ENCODE measurements at regions not wholly inside any gene's neighbourhood (a gene's known extent, or its start where the extent isn't known, plus 50 kb on each side); places are given as distances from the start of the nearest gene placed in this dataset.

DNA sequence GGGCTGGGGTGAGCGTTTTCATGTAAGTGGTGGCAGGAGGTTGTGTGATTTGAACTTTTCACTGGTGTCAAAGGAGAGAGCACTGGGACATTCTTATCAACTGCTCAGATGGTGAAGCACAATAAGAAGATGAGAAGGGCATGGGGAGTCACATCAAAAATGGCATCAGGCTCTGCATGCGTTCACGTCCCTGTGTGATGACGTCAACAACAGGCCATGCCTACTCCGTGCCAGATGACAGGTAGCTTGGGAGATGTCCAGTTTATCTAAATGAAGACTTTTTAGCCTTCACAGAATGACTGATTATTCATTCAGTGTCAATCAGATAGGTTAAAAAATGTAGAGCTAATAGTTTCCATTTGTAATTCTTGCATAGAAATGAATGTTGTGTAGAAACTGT is 264.3 kb upstream of the POM121L12 start:
- H3K4me3 ChIP-seq (ENCODE audit: low read length) = no peak overlapping the region
- DNase-seq = no peak
- H3K36me3 ChIP-seq (ENCODE audit: control insufficient read depth, insufficient read depth, low read length) = no peaks in the 10 kb centered on the region
- H3K4me1 Mint-ChIP-seq = no peaks in the 10 kb centered on the region
- TF ChIP-seq, protein P1, sequence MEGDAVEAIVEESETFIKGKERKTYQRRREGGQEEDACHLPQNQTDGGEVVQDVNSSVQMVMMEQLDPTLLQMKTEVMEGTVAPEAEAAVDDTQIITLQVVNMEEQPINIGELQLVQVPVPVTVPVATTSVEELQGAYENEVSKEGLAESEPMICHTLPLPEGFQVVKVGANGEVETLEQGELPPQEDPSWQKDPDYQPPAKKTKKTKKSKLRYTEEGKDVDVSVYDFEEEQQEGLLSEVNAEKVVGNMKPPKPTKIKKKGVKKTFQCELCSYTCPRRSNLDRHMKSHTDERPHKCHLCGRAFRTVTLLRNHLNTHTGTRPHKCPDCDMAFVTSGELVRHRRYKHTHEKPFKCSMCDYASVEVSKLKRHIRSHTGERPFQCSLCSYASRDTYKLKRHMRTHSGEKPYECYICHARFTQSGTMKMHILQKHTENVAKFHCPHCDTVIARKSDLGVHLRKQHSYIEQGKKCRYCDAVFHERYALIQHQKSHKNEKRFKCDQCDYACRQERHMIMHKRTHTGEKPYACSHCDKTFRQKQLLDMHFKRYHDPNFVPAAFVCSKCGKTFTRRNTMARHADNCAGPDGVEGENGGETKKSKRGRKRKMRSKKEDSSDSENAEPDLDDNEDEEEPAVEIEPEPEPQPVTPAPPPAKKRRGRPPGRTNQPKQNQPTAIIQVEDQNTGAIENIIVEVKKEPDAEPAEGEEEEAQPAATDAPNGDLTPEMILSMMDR (conservative IDR thresholded peaks at IDR 0.05) = no peak
- no peak overlapping the region for H3K9ac ChIP-seq (ENCODE audit: extremely low read depth, low read length, poor library complexity, severe bottlenecking)
- no peaks in the 10 kb centered on the region for H3K36me3 Mint-ChIP-seq (ENCODE audit: low read depth)
- no peaks in the 10 kb centered on the region for H3K4me1 ChIP-seq (ENCODE audit: control insufficient read depth, insufficient read depth, low read length)
- no peaks in the 10 kb centered on the region for H3K27me3 Mint-ChIP-seq (ENCODE audit: insufficient read depth)
- H3K9me3 ChIP-seq (ENCODE audit: control insufficient read depth, low read length) = no peaks in the 10 kb centered on the region
- 78 to 94% methylated on average over 4 to 5 of the region's 5 CpGs for WGBS, 2 experiments (ENCODE audit: insufficient coverage in 1 of 2, insufficient read length in 1 of 2)
- H3K27me3 ChIP-seq (ENCODE audit: control insufficient read depth, insufficient read depth, low read length, poor library complexity, severe bottlenecking) = no peaks in the 10 kb centered on the region
- H3K27ac ChIP-seq (ENCODE audit: low read depth, low read length) = no peak overlapping the region
- no peaks in the 10 kb centered on the region for H3K9me3 Mint-ChIP-seq
- H3K4me3 Mint-ChIP-seq = no peak overlapping the region
- no peak overlapping the region for H3K27ac Mint-ChIP-seq

DNA sequence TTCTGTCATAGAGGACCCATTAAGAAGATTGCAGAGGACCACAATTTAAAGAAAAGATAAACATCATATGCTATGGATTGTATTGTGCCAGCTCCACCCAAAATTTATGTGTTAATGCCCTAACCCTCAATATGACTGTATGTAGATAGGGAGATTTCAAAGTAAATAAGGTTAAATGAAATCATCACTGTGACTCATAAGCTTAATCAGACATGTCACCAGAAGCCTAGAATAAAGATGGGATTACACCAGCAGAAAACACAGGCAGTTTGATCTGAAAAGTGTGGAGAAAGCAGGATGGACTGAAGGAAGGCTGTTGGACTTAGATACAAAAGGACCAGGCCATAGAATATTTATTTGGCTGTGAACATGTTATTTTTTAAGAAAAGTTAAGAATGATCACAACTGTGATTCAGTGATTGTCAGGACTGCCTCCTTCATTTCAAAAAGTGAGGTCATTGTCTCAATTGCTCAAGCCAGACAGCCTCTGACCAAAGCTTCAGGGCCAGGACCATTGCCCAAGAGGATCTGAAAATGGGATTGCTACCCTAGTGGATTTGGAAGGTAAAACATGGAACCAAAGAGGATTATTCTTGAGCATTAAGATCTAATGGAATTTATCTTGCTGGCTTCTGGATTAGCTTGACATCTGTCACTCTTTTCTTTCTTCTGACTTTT is 270.8 kb upstream of the POM121L12 start:
- no peaks in the 10 kb centered on the region for H3K27me3 Mint-ChIP-seq (ENCODE audit: insufficient read depth)
- no peak overlapping the region for H3K27ac ChIP-seq (ENCODE audit: low read depth, low read length)
- no peaks in the 10 kb centered on the region for H3K9me3 ChIP-seq (ENCODE audit: control insufficient read depth, low read length)

DNA sequence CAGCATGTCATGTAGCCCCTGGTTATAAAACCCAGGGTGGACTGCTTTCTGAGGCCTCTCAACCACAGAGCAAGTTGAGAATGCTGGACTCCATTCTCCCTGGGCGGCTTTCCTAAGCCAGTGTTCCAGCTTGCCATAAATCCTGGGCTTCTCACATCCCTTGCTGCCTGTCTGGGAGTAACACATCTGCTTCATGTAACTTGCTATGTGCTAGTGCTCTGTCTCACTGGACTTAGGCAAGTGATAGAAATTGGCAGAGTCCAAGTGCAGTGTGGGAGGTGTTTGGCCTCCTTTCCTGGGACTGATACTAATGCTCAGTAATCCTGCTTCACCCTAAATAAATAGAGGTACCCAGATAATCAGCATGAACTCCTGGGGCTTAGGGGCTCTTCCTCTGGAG is 277.1 kb upstream of the POM121L12 start:
- Histone ChIP-seq H3K4me3 (ENCODE audit: low read length) (no peak overlapping the region), H3K36me3 (ENCODE audit: control insufficient read depth, insufficient read depth, low read length) (no peaks in the 10 kb centered on the region), H3K27ac (ENCODE audit: low read depth, low read length) (no peak overlapping the region), H3K9me3 (ENCODE audit: control insufficient read depth, low read length) (no peaks in the 10 kb centered on the region), H3K4me1 (ENCODE audit: control insufficient read depth, insufficient read depth, low read length) (no peaks in the 10 kb centered on the region), H3K9ac (ENCODE audit: extremely low read depth, low read length, poor library complexity, severe bottlenecking) (no peak overlapping the region), H3K27me3 (ENCODE audit: control insufficient read depth, insufficient read depth, low read length, poor library complexity, severe bottlenecking) (no peaks in the 10 kb centered on the region)
- Mint-ChIP-seq H3K9me3 (no peaks in the 10 kb centered on the region), H3K27ac (no peak overlapping the region), H3K27me3 (ENCODE audit: insufficient read depth) (peaks cover 2% of the 10 kb centered on the region), H3K4me3 (no peak overlapping the region), H3K36me3 (ENCODE audit: low read depth) (no peaks in the 10 kb centered on the region), H3K4me1 (no peaks in the 10 kb centered on the region)
- DNase-seq = no peak
- 91 to 100% methylated on average over 1 of the region's 1 CpG for WGBS, 2 experiments (ENCODE audit: insufficient coverage in 1 of 2, insufficient read length in 1 of 2)
- TF ChIP-seq, protein P1 (conservative IDR thresholded peaks at IDR 0.05) = no peak

More for the DNA sequence above, 270.8 kb upstream of the POM121L12 start:
- no peak for DNase-seq
- Histone ChIP-seq H3K4me3 (ENCODE audit: low read length) (no peak overlapping the region), H3K27me3 (ENCODE audit: control insufficient read depth, insufficient read depth, low read length, poor library complexity, severe bottlenecking) (no peaks in the 10 kb centered on the region), H3K9ac (ENCODE audit: extremely low read depth, low read length, poor library complexity, severe bottlenecking) (no peak overlapping the region), H3K4me1 (ENCODE audit: control insufficient read depth, insufficient read depth, low read length) (no peaks in the 10 kb centered on the region), H3K36me3 (ENCODE audit: control insufficient read depth, insufficient read depth, low read length) (no peaks in the 10 kb centered on the region)
- no peak overlapping the region for H3K4me3 Mint-ChIP-seq
- no peaks in the 10 kb centered on the region for H3K9me3 Mint-ChIP-seq
- H3K4me1 Mint-ChIP-seq = no peaks in the 10 kb centered on the region
- TF ChIP-seq, protein P1 (conservative IDR thresholded peaks at IDR 0.05) = peak; percentile 36
- H3K27ac Mint-ChIP-seq = no peak overlapping the region
- no peaks in the 10 kb centered on the region for H3K36me3 Mint-ChIP-seq (ENCODE audit: low read depth)
